MG63 (cell line): ENCODE measurements at regions not wholly inside any gene's neighbourhood (a gene's known extent, or its start where the extent isn't known, plus 50 kb on each side); places are given as distances from the start of the nearest gene placed in this dataset.
"Not testable (repeated sequence)": the region's sequence is repeated elsewhere in the genome, so short reads cannot be mapped to it uniquely, and the experiment has no call there.

Experiments used
- DNase-seq: peaks from one replicate; pipeline ENCODE4 v3.0.0-alpha.2; 2020
- H3K27me3 ChIP-seq: fragments of 250-450 bp; sonication (Bioruptor Pico); 2 replicates; pipeline ENCODE4 v1.5.1; 2020; ENCODE audit warnings: mild to moderate bottlenecking, moderate library complexity
- H3K36me3 ChIP-seq: fragments of 250-450 bp; sonication (Bioruptor Pico); 2 replicates; pipeline ENCODE4 v1.5.1; 2020; ENCODE audit warnings: mild to moderate bottlenecking, moderate library complexity
- H3K4me3 ChIP-seq: fragments of 250-450 bp; sonication (Bioruptor Pico); 2 replicates; pipeline ENCODE4 v1.5.1; 2020; ENCODE audit warnings: mild to moderate bottlenecking, moderate library complexity
- H3K9me3 ChIP-seq: fragments of 250-450 bp; sonication (Bioruptor Pico); 2 replicates; pipeline ENCODE4 v1.5.1; 2020; ENCODE audit warnings: mild to moderate bottlenecking, moderate library complexity

DNA sequence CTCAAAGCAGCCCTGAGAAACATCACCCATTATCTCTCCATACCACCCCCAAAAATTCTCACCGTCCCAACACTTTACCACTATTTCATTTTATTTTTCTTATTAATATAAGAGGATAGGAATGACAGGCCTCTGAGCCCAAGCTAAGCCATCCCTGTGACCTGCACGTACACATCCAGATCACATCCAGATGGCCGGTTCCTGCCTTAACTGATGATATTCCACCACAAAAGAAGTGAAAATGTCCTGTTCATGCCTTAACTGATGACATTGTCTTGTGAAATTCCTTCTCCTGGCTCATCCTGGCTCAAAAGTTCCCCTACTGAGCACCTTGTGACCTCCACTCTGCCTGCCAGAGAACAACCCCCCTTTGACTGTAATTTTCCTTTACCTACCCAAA is 1802.9 kb upstream of the PCDH20 start:
- DNase-seq, H3K27me3 ChIP-seq, H3K36me3 ChIP-seq, H3K4me3 ChIP-seq, H3K9me3 ChIP-seq: not testable (repeated sequence)

GRCh38 chr13:63209330-63210017 is 1793.8 kb upstream of the PCDH20 start:
- Histone ChIP-seq H3K36me3 (no peaks in the 10 kb centered on the region), H3K9me3 (no peaks in the 10 kb centered on the region), H3K27me3 (no peaks in the 10 kb centered on the region), H3K4me3 (no peak overlapping the region)
- no peak for DNase-seq

DNA sequence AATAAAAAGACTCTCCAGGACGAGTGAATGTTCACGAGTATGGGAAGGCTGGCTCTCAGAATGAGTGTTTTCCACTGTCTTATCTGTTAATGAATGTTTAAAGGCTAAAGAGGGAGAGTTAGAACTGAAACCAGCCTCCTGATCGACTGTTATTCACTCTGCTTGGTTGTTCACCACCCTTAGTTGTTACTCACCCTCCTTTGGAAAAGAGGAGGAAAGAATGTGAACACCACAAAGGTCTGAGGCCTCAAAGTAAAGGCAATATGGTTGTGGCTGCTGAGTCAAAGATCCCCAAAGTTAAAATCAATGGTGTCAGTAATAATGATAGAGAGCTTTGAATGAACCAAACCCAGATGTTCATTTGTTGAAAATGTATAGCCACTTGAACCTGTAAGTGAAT is 1793.2 kb upstream of the PCDH20 start:
- Histone ChIP-seq H3K9me3 (no peaks in the 10 kb centered on the region), H3K27me3 (no peaks in the 10 kb centered on the region), H3K36me3 (no peaks in the 10 kb centered on the region), H3K4me3 (no peak overlapping the region)
- DNase-seq: no peak

DNA sequence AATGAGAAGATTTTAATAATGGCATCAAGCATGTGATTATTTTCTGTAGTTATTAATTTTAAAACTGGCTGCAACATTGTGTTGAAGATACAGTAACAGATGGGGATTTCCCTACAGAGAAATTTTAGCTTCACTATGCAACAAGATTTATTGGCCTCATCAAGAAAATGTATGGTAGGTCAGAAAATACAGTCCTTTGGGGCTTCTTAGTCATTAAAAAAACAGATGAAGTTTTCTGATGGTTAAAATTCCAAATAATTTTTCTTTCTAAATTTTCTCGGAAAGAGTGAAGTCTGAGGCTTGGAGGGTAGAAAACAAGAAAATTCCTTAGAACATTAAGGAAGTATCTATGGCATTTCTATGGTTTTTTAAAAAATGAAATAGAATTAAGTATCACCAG is 1790.8 kb upstream of the PCDH20 start:
- Histone ChIP-seq H3K9me3 (no peaks in the 10 kb centered on the region), H3K27me3 (no peaks in the 10 kb centered on the region), H3K4me3 (no peak overlapping the region), H3K36me3 (no peaks in the 10 kb centered on the region)
- DNase-seq: no peak

DNA sequence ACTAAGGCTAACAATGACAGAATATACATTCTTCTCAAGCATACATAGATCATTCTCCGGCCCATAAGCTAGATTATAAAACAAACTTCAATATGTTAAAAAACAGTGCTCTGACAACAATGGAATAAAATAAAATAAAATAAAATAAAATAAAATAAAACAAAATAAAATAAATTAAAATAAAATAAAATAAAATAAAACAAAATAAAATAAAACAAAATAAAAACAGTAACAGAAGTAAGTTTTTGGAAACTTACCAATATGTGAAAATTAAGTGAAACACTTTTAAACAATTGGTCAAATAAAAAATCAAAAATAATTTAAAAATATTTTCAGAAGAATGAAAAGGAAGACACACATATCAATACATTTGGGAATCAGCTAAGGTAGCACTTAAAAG is 1785.8 kb upstream of the PCDH20 start:
- DNase-seq: no peak
- Histone ChIP-seq H3K4me3 (no peak overlapping the region), H3K9me3 (no peaks in the 10 kb centered on the region), H3K27me3 (no peaks in the 10 kb centered on the region), H3K36me3 (no peaks in the 10 kb centered on the region)

GRCh38 chr13:63199508-63199907 is 1783.9 kb upstream of the PCDH20 start:
- Histone ChIP-seq H3K4me3 (no peak overlapping the region), H3K9me3 (no peaks in the 10 kb centered on the region), H3K36me3 (no peaks in the 10 kb centered on the region), H3K27me3 (no peaks in the 10 kb centered on the region)
- no peak for DNase-seq

DNA sequence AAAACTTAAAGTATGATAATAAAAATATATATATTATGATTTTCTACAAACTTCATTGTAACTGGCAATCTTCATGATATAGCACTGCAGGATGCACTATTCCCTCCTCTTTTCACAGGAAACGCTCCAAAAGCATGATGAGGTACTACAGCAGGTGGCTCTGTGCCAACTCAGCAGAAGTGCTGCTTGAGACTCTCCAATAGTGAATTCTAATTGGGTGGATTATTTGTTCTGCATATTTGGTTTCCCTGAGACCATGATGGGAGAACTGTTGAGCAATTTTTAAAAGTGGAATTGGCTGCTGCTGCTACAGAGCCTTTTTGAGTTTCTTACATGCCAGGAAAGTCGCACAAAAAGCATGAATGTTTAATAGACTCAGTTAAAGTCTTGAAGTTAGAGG is 1782.4 kb upstream of the PCDH20 start:
- no peaks in the 10 kb centered on the region for H3K27me3 ChIP-seq
- H3K9me3 ChIP-seq: no peaks in the 10 kb centered on the region
- no peak overlapping the region for H3K4me3 ChIP-seq
- no peak for DNase-seq
- H3K36me3 ChIP-seq: no peaks in the 10 kb centered on the region

- no peak for DNase-seq
- Histone ChIP-seq H3K27me3 (no peaks in the 10 kb centered on the region), H3K9me3 (no peaks in the 10 kb centered on the region), H3K4me3 (no peak overlapping the region), H3K36me3 (no peaks in the 10 kb centered on the region)
These were observed 1780.1 kb upstream of the PCDH20 start for GRCh38 chr13:63195726-63196125.

DNA sequence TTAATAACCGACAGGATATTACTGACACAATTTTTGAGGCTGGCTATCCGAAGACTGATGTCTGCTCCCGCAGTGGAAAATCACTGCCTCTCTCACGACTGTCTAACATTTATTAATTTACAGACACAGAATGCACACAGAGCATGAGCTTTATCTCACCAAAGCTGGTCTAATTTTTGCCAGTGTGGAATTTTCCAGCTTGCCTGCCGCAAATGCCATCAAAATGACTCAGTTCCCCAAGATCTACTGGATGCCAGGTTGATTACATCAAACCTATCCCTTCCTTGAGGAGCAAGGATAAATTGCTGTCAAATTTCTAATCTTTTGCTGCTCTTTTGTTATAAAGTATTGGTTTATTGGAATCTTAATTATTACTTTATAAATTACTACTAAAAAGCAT is 1775.1 kb upstream of the PCDH20 start:
- no peaks in the 10 kb centered on the region for H3K27me3 ChIP-seq
- no peaks in the 10 kb centered on the region for H3K36me3 ChIP-seq
- no peaks in the 10 kb centered on the region for H3K9me3 ChIP-seq
- H3K4me3 ChIP-seq: no peak overlapping the region
- DNase-seq: peak; percentile 13

DNA sequence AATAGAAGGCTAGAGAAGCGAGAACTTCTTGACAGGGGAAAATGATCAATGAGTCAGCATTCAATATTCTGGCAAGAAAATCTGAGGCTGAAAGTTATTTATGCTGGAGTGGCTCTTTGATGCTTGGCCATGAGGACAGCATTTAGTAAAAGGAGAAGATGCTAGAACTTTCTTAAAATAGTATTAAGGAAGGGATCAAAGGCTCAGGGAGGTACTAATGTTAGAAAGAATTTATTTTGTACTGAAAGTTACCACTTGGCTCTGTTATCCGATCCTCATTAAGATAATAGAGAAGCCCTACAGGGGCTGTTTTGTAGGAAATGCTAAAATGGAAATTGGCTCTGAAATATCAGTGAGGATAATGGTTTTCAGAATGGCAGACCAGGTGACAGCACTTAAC is 1774.6 kb upstream of the PCDH20 start:
- Histone ChIP-seq H3K9me3 (no peaks in the 10 kb centered on the region), H3K36me3 (no peaks in the 10 kb centered on the region), H3K27me3 (no peaks in the 10 kb centered on the region), H3K4me3 (no peak overlapping the region)
- DNase-seq: no peak

DNA sequence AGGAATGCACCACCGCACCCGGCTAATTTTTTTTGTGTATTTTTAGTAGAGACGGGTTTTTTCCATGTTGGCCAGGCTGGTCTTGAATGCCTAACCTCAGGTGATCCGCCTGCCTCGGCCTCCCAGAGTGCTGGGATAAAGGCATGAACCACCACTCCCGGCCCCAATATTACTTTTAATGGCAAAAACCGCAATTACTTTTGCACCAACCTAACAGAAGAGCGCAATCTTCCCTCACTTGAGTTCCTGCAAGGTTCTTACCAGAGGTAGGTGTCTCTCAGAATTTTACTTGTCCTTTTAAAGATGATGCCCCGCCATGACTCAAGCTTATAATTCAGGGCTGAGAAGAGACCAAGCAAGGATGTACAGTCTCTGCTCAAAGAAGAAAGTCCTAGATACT is 1774.1 kb upstream of the PCDH20 start:
- H3K9me3 ChIP-seq: no peaks in the 10 kb centered on the region
- DNase-seq: no peak
- no peak overlapping the region for H3K4me3 ChIP-seq
- no peaks in the 10 kb centered on the region for H3K36me3 ChIP-seq
- no peaks in the 10 kb centered on the region for H3K27me3 ChIP-seq

DNA sequence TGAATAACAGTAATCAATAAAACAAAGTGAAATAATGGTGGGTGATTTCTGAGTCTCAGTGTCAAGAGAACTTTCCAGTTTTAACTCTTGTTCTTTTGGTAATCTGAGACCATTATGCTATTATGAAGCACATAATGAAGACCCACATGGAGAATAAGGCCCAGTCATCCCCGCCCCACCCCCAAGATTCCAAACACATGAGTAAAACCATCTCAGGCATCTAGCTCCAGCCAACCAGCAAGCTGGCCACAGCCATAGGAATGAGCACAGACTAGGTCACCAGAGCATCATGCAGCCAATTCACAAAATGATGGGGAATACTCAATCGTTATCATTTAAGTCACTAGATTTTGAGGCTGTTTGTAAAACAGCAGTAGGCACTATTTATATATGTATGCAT is 1769.0 kb upstream of the PCDH20 start:
- H3K27me3 ChIP-seq: no peaks in the 10 kb centered on the region
- DNase-seq: peak; percentile 61
- no peak overlapping the region for H3K4me3 ChIP-seq
- H3K9me3 ChIP-seq: no peaks in the 10 kb centered on the region
- H3K36me3 ChIP-seq: no peaks in the 10 kb centered on the region

DNA sequence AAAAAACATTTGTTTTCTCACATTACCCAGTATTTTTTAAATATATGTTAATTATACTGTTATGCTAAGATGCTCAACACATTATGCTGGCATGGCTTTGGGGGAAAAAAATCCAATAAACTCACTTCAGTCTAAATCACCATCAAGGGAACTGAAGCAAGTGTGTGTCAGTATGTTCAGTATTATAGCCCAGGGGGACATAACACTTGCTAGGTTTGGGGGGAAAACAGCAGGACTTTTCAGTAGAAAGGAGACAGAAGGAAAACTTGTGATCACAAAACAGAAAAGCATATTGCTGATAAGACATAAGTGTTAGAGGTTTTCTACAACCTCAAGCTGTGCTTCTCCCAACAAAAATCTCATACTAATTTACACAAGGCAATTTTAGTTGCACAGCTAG is 1759.9 kb upstream of the PCDH20 start:
- H3K9me3 ChIP-seq: no peaks in the 10 kb centered on the region
- H3K27me3 ChIP-seq: no peaks in the 10 kb centered on the region
- no peaks in the 10 kb centered on the region for H3K36me3 ChIP-seq
- no peak for DNase-seq
- no peak overlapping the region for H3K4me3 ChIP-seq

- Histone ChIP-seq H3K36me3 (no peaks in the 10 kb centered on the region), H3K9me3 (no peaks in the 10 kb centered on the region; the same call in 1 of the 2 replicates), H3K4me3 (no peak overlapping the region), H3K27me3 (no peaks in the 10 kb centered on the region)
- DNase-seq: no peak
These were observed 1752.2 kb upstream of the PCDH20 start for GRCh38 chr13:63167699-63168337.

DNA sequence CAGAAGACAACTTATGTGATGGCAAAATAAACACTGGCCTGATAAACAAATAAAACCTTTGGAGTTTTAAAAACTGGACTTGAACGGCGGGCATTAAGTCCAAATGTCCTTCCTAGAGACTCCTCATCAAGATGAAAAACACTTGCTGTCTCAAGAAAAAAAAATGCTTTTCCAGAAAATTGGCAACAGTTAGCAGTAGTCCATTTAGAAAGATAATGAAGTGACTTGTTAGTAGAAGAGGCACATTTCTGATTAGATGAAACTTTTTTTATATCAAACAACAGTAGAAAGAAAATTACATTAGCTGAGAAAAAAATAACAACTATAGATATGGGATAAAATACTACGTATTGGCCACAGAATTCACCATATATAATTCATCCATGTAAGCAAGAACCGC is 1750.7 kb upstream of the PCDH20 start:
- Histone ChIP-seq H3K4me3 (no peak overlapping the region), H3K36me3 (no peaks in the 10 kb centered on the region), H3K27me3 (no peaks in the 10 kb centered on the region), H3K9me3 (no peaks in the 10 kb centered on the region; the same call in 1 of the 2 replicates)
- no peak for DNase-seq

GRCh38 chr13:63163903-63164302 is 1748.3 kb upstream of the PCDH20 start:
- Histone ChIP-seq H3K4me3 (no peak overlapping the region), H3K36me3 (no peaks in the 10 kb centered on the region)

DNA sequence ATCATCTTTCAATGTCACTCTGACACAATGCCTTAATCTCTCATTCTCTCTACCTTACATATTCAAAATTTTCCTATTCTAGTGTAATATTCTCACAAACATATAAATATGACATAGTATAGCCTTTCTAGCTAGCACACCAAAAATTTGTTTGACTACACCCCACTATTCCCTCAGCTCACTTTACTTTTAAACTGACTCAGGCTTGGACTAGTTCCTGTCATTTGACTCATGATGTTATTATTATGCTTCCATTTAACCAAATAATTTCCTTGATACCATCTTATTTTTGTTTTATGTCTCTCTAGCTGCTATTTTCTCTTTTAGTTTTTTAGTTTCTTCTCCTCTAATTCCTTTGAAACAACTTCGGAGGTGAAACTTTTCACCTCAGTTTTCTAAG is 1745.6 kb upstream of the PCDH20 start:
- H3K27me3 ChIP-seq: no peaks in the 10 kb centered on the region
- no peak overlapping the region for H3K4me3 ChIP-seq
- DNase-seq: no peak
- no peaks in the 10 kb centered on the region for H3K9me3 ChIP-seq
- H3K36me3 ChIP-seq: no peaks in the 10 kb centered on the region

More at GRCh38 chr13:63163903-63164302, 1748.3 kb upstream of the PCDH20 start:
- no peaks in the 10 kb centered on the region for H3K9me3 ChIP-seq
- no peak for DNase-seq
- no peaks in the 10 kb centered on the region for H3K27me3 ChIP-seq

DNA sequence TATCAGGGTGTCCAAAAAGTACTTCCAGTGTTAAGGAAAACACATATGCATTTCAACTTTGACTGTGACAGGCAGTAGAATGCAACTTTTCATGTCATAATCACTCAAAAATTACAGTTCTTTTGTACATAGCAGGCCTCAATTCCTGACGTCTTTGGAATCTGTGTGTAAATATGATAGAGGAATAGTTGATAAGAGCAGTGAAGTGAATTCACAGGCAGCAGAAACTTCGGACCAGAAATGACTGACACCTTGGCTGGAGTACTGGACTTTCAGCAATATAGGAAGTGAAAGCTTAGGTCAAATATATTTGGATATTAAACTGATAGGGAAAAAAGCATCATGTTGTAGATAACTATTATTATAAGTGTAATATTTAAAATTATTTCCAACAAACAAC is 1741.2 kb upstream of the PCDH20 start:
- H3K27me3 ChIP-seq: no peaks in the 10 kb centered on the region
- no peak overlapping the region for H3K4me3 ChIP-seq
- no peak for DNase-seq
- H3K36me3 ChIP-seq: no peaks in the 10 kb centered on the region
- H3K9me3 ChIP-seq: no peaks in the 10 kb centered on the region
